Mucosa of descending colon (tissue), 3 donors: ENCODE measurements at regions not wholly inside any gene's neighbourhood (a gene's known extent, or its start where the extent isn't known, plus 50 kb on each side); places are given as distances from the start of the nearest gene placed in this dataset.
"Not testable (repeated sequence)": the region's sequence is repeated elsewhere in the genome, so short reads cannot be mapped to it uniquely, and the experiment has no call there.

Experiments used
- ATAC-seq: fragments of 200-7000 bp; cut with Tn5 transposase; one replicate; pipeline ENCODE4 v1.9.1; 2020; ENCODE audit warnings: mild to moderate bottlenecking, moderate library complexity
- DNase-seq, 3 donors: peaks; one replicate each; pipeline ENCODE4 v3.0.0-alpha.2; 2020
- H3K36me3 ChIP-seq: fragments of 200-600 bp; one replicate; pipeline ENCODE4 v1.8.0; 2021; ENCODE audit warnings: low read depth, mild to moderate bottlenecking
- H3K4me1 ChIP-seq: fragments of 200-600 bp; one replicate; pipeline ENCODE4 v1.8.0; 2021; ENCODE audit warnings: low read depth, mild to moderate bottlenecking
- H3K4me3 ChIP-seq: fragments of 200-600 bp; one replicate; pipeline ENCODE4 v1.8.0; 2021; ENCODE audit warnings: mild to moderate bottlenecking
- H3K9me3 ChIP-seq: fragments of 200-600 bp; one replicate; pipeline ENCODE4 v1.8.0; 2021; ENCODE audit warnings: mild to moderate bottlenecking
- intact Hi-C, 2 donors: fragments of 100-400 bp; cut with DNase I in 1 of 2; cut with micrococcal nuclease in 1 of 2; formaldehyde crosslinking; loops; one replicate each; pipeline versions ENCODE4 v1.11.0 to v1.11.1; 2022; cut with DNase I, micrococcal nuclease
- TF ChIP-seq, protein P1 (sequence below): fragments of 200-600 bp; IDR thresholded peaks from one replicate; pipeline ENCODE4 v1.8.0; 2022; ENCODE audit warnings: antibody characterized with exemption, mild to moderate bottlenecking
- donor health status: DM: no; HTN: no; CAD: no; lungs with moderate emphysema.
- donor health status: DM: no; HTN: no; CAD: no.
- donor health status: DM: no; HTN: yes; CAD: no.

DNA sequence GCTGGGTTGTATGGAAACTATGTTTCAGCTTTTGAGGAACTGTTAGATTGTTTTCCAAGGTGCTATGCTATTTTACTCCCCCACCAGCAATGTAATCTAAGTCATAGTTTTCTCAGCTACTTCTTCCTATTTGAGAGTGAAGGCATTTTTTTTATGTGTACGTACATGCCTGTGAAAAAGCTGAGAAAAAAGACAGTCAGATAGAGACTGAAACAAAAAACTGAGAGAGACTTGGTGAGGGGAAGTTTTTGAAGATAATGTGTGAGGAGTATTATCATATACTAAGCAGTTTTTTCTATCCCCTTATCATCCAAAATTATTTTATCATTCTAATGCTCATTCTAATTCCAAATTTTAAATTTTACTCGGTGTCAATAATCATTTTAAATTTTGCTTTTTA lies 780.0 kb downstream of the BCKDHB start:
- ATAC-seq (no peak), DNase-seq (no peak)
- Histone ChIP-seq H3K36me3 (no peaks in the 10 kb centered on the region), H3K4me1 (no peaks in the 10 kb centered on the region), H3K9me3 (no peaks in the 10 kb centered on the region), H3K4me3 (no peak overlapping the region)
- TF ChIP-seq, protein P1, sequence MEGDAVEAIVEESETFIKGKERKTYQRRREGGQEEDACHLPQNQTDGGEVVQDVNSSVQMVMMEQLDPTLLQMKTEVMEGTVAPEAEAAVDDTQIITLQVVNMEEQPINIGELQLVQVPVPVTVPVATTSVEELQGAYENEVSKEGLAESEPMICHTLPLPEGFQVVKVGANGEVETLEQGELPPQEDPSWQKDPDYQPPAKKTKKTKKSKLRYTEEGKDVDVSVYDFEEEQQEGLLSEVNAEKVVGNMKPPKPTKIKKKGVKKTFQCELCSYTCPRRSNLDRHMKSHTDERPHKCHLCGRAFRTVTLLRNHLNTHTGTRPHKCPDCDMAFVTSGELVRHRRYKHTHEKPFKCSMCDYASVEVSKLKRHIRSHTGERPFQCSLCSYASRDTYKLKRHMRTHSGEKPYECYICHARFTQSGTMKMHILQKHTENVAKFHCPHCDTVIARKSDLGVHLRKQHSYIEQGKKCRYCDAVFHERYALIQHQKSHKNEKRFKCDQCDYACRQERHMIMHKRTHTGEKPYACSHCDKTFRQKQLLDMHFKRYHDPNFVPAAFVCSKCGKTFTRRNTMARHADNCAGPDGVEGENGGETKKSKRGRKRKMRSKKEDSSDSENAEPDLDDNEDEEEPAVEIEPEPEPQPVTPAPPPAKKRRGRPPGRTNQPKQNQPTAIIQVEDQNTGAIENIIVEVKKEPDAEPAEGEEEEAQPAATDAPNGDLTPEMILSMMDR = no peak
- intact Hi-C loops = no loop called here

DNA sequence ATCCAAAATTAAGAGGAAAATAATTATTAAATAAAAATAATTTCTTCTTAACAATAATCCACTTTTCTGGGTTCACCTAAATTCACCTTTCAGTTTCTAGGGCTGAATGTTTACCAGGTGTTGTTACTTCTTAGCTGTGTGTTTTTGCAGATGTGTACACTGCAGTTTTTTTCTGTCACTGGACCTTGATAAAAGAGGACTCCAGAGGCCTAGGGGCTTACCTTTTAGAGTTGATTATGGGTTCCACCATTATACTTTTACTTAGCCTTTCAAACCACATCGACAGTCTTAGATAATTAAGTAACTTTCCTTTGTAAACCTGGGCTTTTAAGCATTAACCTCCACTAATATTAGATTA lies 766.5 kb downstream of the BCKDHB start:
- TF ChIP-seq, protein P1 = no peak
- peaks cover 10% of the 10 kb centered on the region for H3K9me3 ChIP-seq
- no peaks in the 10 kb centered on the region for H3K4me1 ChIP-seq
- intact Hi-C loops = no loop called here
- H3K4me3 ChIP-seq = no peak overlapping the region
- DNase-seq (no peak), ATAC-seq (no peak)
- no peaks in the 10 kb centered on the region for H3K36me3 ChIP-seq

DNA sequence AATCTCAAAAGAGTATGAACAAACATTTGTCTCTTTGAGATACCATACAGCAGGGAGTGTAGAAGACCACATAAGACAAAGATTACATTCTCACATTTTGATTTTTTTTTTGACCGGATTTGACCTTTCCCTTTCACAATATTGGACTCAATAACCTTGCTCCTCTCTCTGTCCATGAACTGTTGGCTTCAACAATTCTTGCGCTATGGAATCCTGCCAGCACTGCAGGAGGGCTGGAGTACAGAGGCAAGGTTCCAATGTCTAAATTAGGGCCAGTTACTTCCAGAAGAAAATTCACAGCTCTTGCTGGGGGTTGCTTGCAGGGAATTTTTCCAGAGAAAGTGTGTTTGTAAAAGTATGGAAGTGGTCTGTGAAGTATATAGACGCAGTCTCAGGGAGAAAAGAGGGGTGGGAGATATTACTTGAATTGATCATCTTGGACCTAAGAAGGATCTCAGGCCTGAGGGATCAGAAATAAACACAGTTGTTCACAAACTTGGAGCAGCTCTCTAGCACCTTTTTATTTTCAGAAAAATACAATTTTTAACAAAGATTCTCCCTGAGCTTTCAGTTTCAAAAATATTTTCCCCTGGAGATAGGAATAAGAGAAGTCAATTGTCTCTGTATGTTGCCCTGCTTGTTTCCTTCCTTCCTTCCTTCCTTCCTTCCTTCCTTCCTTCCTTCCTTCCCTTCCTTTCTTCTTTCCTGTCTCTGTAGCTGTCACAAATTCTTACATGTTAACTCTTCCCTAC lies 765.9 kb downstream of the BCKDHB start:
- no peak for ATAC-seq
- H3K4me1 ChIP-seq = no peaks in the 10 kb centered on the region
- TF ChIP-seq, protein P1 = no peak
- peaks cover 10% of the 10 kb centered on the region for H3K9me3 ChIP-seq
- H3K36me3 ChIP-seq = no peaks in the 10 kb centered on the region
- intact Hi-C loops = no loop called here
- peak in 1 of 3 donors; percentile 1 for DNase-seq
- H3K4me3 ChIP-seq = no peak overlapping the region

DNA sequence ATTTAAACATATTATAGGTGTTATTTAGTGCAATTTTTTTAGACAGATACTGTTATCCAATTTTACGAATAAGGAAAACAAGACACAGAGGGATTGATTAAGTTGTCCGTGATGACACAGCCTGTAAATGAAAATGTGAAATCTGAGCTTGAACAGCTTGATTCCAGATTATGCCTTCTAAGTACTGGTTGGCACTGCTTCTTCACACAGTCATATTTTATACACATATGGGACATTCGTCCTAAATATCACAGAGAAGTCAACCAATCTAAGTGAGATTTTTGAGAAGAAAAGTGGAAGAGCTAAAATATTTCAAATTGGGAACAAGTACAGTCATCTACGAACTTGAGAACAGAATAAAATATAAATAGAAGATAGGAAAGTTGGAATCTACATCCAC lies 756.3 kb downstream of the BCKDHB start:
- DNase-seq (no peak), ATAC-seq (no peak)
- TF ChIP-seq, protein P1 = no peak
- Histone ChIP-seq H3K9me3 (peaks cover 4% of the 10 kb centered on the region), H3K36me3 (no peaks in the 10 kb centered on the region), H3K4me3 (no peak overlapping the region), H3K4me1 (no peaks in the 10 kb centered on the region)
- intact Hi-C loops = no loop called here

DNA sequence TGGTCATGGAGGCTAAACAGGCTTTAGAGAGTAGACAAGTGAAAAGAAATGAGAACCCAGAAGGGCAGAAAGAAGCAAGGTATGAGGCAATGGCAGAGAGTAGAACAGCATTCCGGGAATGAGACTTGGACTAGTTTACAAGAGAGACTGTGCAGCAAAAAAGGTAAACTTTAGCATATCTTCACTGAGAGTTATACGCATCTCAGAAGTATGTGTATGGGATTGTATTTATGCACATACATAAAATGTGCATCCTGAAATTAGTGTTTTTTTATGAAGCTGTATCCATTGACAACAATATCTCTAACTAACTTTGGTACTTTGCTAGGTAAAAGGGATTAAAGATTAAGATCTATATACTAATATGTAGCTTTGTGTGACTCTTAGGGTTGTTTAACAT lies 753.6 kb downstream of the BCKDHB start:
- no peak for DNase-seq
- no peak overlapping the region for H3K4me3 ChIP-seq
- no peak for ATAC-seq
- TF ChIP-seq, protein P1 = no peak
- no peaks in the 10 kb centered on the region for H3K36me3 ChIP-seq
- H3K4me1 ChIP-seq = no peaks in the 10 kb centered on the region
- peaks cover 14% of the 10 kb centered on the region for H3K9me3 ChIP-seq
- intact Hi-C loops = no loop called here

DNA sequence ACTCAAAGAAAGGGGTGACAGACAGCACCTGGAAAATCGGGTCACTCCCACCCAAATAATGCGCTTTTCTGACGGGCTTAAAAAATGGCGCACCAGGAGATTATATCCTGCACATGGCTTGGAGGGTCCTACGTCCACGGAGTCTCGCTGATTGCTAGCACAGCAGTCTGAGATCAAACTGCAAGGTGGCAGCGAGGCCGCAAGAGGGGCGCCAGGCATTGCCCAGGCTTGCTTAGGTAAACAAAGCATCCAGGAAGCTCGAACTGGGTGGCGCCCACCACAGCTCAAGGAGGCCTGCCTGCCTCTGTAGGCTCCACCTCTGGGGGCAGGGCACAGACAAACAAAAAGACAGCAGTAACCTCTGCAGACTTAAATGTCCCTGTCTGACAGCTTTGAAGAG lies 741.5 kb downstream of the BCKDHB start:
- peaks cover 39% of the 10 kb centered on the region for H3K9me3 ChIP-seq
- H3K4me1 ChIP-seq, DNase-seq, ATAC-seq, H3K4me3 ChIP-seq, H3K36me3 ChIP-seq, intact Hi-C loops: not testable (repeated sequence)
